Astrocyte (in vitro differentiated cells and primary cell): ENCODE measurements at regions not wholly inside any gene's neighbourhood (a gene's known extent, or its start where the extent isn't known, plus 50 kb on each side); places are given as distances from the start of the nearest gene placed in this dataset.

Source experiments
- DNase-seq: peaks from one replicate; pipeline ENCODE4 v3.0.0-alpha.2; 2010; ENCODE audit warnings: low read depth
- FAIRE-seq: peaks from 2 replicates; lab custom pipeline; 2011; peaks lifted over from hg19 to GRCh38; lab: Jason Lieb, UNC
- H2AFZ ChIP-seq: 2 replicates; pipeline ENCODE4 v1.6.0; 2012; ENCODE audit warnings: low read depth, low read length, inconsistent platforms
- H3K27ac ChIP-seq: 2 replicates; pipeline ENCODE4 v1.5.1; 2011; ENCODE audit warnings: low read depth, low read length, inconsistent platforms
- H3K27me3 ChIP-seq: 2 replicates; pipeline ENCODE4 v1.6.0; 2011; ENCODE audit warnings: low read length, inconsistent platforms; ENCODE audit not compliant: insufficient read depth
- H3K36me3 ChIP-seq: 2 replicates; pipeline ENCODE4 v1.5.1; 2011; ENCODE audit warnings: low read length, inconsistent platforms; ENCODE audit not compliant: insufficient read depth
- H3K4me1 ChIP-seq: 2 replicates; pipeline ENCODE4 v1.5.1; 2011; ENCODE audit warnings: low read length, inconsistent platforms; ENCODE audit not compliant: insufficient read depth
- H3K4me2 ChIP-seq: 2 replicates; pipeline ENCODE4 v1.6.0; 2012; ENCODE audit warnings: low read length, inconsistent platforms
- H3K4me3 ChIP-seq: 2 replicates; pipeline ENCODE4 v1.5.1; 2011; ENCODE audit warnings: low read depth, mild to moderate bottlenecking, low read length, inconsistent platforms; ENCODE audit not compliant: insufficient read depth
- H3K79me2 ChIP-seq: 2 replicates; pipeline ENCODE4 v1.6.0; 2012; ENCODE audit warnings: mild to moderate bottlenecking, low read length, inconsistent platforms; ENCODE audit not compliant: insufficient read depth
- H3K9ac ChIP-seq: 2 replicates; pipeline ENCODE4 v1.6.0; 2012; ENCODE audit warnings: mild to moderate bottlenecking, low read length, inconsistent platforms
- H3K9me3 ChIP-seq: 2 replicates; pipeline ENCODE4 v1.5.1; 2012; ENCODE audit warnings: low read depth, mild to moderate bottlenecking, low read length, inconsistent platforms; ENCODE audit not compliant: insufficient read depth
- H4K20me1 ChIP-seq: 2 replicates; pipeline ENCODE4 v1.6.0; 2012; ENCODE audit warnings: low read length, inconsistent platforms; ENCODE audit not compliant: insufficient read depth
- H3K27ac Mint-ChIP-seq: one replicate; pipeline ENCODE4 v1.8.0; 2021; ENCODE audit warnings: mild to moderate bottlenecking, mixed read lengths; ENCODE audit not compliant: unreplicated experiment
- H3K27me3 Mint-ChIP-seq: one replicate; pipeline ENCODE4 v1.8.0; 2021; ENCODE audit warnings: low read depth, mixed read lengths; ENCODE audit not compliant: unreplicated experiment
- H3K36me3 Mint-ChIP-seq: one replicate; pipeline ENCODE4 v1.8.0; 2021; ENCODE audit warnings: low read depth, mixed read lengths; ENCODE audit not compliant: unreplicated experiment
- H3K4me1 Mint-ChIP-seq: one replicate; pipeline ENCODE4 v1.8.0; 2021; ENCODE audit warnings: low read depth, mixed read lengths; ENCODE audit not compliant: unreplicated experiment
- H3K4me3 Mint-ChIP-seq: one replicate; pipeline ENCODE4 v1.8.0; 2021; ENCODE audit warnings: mild to moderate bottlenecking, moderate library complexity, mixed read lengths; ENCODE audit not compliant: unreplicated experiment
- H3K9me3 Mint-ChIP-seq: one replicate; pipeline ENCODE4 v1.8.0; 2021; ENCODE audit warnings: mild to moderate bottlenecking, mixed read lengths; ENCODE audit not compliant: unreplicated experiment
- CTCF ChIP-seq: IDR thresholded peaks from 2 replicates; pipeline ENCODE4 v1.5.1; 2011; ENCODE audit warnings: low read depth, mild to moderate bottlenecking, inconsistent platforms, low read length, moderate library complexity; ENCODE audit not compliant: insufficient read depth
- EZH2 ChIP-seq: IDR thresholded peaks from 2 replicates; pipeline ENCODE4 v1.6.1; 2012; ENCODE audit warnings: mild to moderate bottlenecking, low read length, inconsistent platforms; ENCODE audit not compliant: insufficient read depth

GRCh38 chr9:742104-742503 lies 99.4 kb upstream of the DMRT1 start:
- H3K36me3 Mint-ChIP-seq, result peaks cover 45% of the 10 kb centered on the region
- TF ChIP-seq CTCF (no peak), EZH2 (no peak)
- no peak for DNase-seq
- no peaks in the 10 kb centered on the region for H3K27me3 Mint-ChIP-seq
- H3K36me3 ChIP-seq, result peaks cover 47% of the 10 kb centered on the region
- no peak overlapping the region for H2AFZ ChIP-seq
- H3K4me1 ChIP-seq, result peaks cover 21% of the 10 kb centered on the region
- no peak overlapping the region for H3K4me2 ChIP-seq
- H3K9me3 Mint-ChIP-seq, result no peaks in the 10 kb centered on the region
- no peak overlapping the region for H3K4me3 ChIP-seq
- H3K27ac Mint-ChIP-seq, result no peak overlapping the region
- H3K27ac ChIP-seq, result no peak overlapping the region
- no peak for FAIRE-seq
- no peaks in the 10 kb centered on the region for H3K27me3 ChIP-seq
- no peaks in the 10 kb centered on the region for H4K20me1 ChIP-seq
- peaks cover 15% of the 10 kb centered on the region for H3K4me1 Mint-ChIP-seq
- no peak overlapping the region for H3K9ac ChIP-seq
- H3K79me2 ChIP-seq, result no peaks in the 10 kb centered on the region
- H3K9me3 ChIP-seq, result no peaks in the 10 kb centered on the region
- no peak overlapping the region for H3K4me3 Mint-ChIP-seq

DNA sequence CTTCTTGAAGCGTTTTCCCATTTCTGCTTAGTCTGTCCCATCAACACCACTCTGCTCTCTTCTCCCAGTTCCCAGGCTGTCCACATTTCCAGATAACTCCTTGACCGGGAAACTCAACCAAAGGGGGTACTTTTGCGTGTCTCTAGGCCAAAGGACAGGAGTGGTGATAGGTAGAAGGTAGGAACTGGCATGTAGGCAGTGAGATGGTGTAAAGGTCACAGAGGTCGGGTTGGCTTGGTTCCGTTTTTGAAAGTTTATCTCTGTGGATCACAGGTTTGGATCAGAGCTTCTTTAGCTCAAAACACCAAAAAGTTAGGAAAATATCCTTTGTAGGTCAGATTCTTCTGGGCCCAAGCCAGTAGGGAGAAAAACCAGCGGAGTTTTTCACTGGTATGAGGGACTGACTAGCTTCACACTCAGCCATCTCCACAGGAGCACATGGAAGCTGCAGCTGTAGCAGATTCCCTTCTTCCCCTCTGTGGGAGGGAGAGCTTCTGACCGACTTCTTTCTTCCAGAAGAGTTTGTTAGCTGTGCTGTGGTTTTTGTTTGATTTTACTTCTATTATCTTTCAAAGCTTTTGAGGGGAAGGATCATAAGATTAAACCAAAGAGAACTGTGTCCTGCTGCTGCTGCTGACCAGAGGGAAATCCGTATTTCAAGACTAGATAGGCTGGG lies 98.4 kb upstream of the DMRT1 start:
- H3K9ac ChIP-seq, result no peak overlapping the region
- Mint-ChIP-seq H3K9me3 (no peaks in the 10 kb centered on the region), H3K27me3 (no peaks in the 10 kb centered on the region), H3K27ac (no peak overlapping the region), H3K4me1 (peaks cover 13% of the 10 kb centered on the region), H3K4me3 (no peak overlapping the region), H3K36me3 (peaks cover 46% of the 10 kb centered on the region)
- no peaks in the 10 kb centered on the region for H3K9me3 ChIP-seq
- H3K4me3 ChIP-seq, result no peak overlapping the region
- H3K27ac ChIP-seq, result no peak overlapping the region
- H3K4me1 ChIP-seq, result peaks cover 13% of the 10 kb centered on the region
- H3K27me3 ChIP-seq, result no peaks in the 10 kb centered on the region
- H4K20me1 ChIP-seq, result no peaks in the 10 kb centered on the region
- DNase-seq (no peak), FAIRE-seq (no peak)
- TF ChIP-seq EZH2 (no peak), CTCF (no peak)
- no peak overlapping the region for H3K4me2 ChIP-seq
- no peaks in the 10 kb centered on the region for H3K79me2 ChIP-seq
- H2AFZ ChIP-seq, result no peak overlapping the region
- H3K36me3 ChIP-seq, result peaks cover 46% of the 10 kb centered on the region

- no peak overlapping the region for H3K27ac ChIP-seq
- H2AFZ ChIP-seq, result no peak overlapping the region
- H4K20me1 ChIP-seq, result no peaks in the 10 kb centered on the region
- no peak for DNase-seq
- peaks cover 46% of the 10 kb centered on the region for H3K36me3 ChIP-seq
- no peak for TF ChIP-seq EZH2
- TF ChIP-seq CTCF, result no peak
- no peak overlapping the region for H3K4me2 ChIP-seq
- H3K27me3 ChIP-seq, result no peaks in the 10 kb centered on the region
- H3K27ac Mint-ChIP-seq, result no peak overlapping the region
- H3K4me1 Mint-ChIP-seq, result peaks cover 2% of the 10 kb centered on the region
- H3K4me3 Mint-ChIP-seq, result no peak overlapping the region
- peaks cover 42% of the 10 kb centered on the region for H3K36me3 Mint-ChIP-seq
- no peaks in the 10 kb centered on the region for H3K79me2 ChIP-seq
- no peak for FAIRE-seq
- H3K9me3 Mint-ChIP-seq, result no peaks in the 10 kb centered on the region
- H3K27me3 Mint-ChIP-seq, result no peaks in the 10 kb centered on the region
- H3K9ac ChIP-seq, result no peak overlapping the region
- no peaks in the 10 kb centered on the region for H3K9me3 ChIP-seq
- no peak overlapping the region for H3K4me3 ChIP-seq
- H3K4me1 ChIP-seq, result peaks cover 5% of the 10 kb centered on the region
Measured at GRCh38 chr9:744046-744712, 97.3 kb upstream of the DMRT1 start.
